ENCODE measurements at regions not wholly inside any gene's neighbourhood (a gene's known extent, or its start where the extent isn't known, plus 50 kb on each side); places are given as distances from the start of the nearest gene placed in this dataset.
"Not testable (repeated sequence)": the region's sequence is repeated elsewhere in the genome, so short reads cannot be mapped to it uniquely, and the experiment has no call there.

DNA sequence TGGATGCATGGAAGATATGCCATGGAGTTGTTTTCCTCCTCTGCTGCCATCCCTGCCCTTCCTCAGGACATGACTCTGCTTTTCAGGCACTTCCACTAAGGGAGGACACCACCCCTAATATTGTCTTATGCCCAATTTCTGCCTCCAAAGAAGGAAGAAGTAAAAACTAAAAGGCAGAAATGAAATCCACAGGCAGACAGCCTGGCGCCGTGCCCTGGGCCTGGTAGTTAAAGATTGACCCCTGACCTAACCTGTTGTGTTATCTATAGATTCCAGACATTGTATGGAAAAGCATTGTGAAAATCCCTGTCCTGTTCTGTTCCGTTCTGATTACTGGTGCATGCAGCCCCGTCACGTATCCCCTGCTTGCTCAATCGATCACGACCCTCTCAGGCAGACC lies 80.1 kb upstream of the PLAC8 start:
- TF ChIP-seq, protein P1, sequence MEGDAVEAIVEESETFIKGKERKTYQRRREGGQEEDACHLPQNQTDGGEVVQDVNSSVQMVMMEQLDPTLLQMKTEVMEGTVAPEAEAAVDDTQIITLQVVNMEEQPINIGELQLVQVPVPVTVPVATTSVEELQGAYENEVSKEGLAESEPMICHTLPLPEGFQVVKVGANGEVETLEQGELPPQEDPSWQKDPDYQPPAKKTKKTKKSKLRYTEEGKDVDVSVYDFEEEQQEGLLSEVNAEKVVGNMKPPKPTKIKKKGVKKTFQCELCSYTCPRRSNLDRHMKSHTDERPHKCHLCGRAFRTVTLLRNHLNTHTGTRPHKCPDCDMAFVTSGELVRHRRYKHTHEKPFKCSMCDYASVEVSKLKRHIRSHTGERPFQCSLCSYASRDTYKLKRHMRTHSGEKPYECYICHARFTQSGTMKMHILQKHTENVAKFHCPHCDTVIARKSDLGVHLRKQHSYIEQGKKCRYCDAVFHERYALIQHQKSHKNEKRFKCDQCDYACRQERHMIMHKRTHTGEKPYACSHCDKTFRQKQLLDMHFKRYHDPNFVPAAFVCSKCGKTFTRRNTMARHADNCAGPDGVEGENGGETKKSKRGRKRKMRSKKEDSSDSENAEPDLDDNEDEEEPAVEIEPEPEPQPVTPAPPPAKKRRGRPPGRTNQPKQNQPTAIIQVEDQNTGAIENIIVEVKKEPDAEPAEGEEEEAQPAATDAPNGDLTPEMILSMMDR (IDR thresholded peaks at IDR 0.05) = not testable (repeated sequence)
- not testable (repeated sequence) for TF ChIP-seq POLR2A (IDR thresholded peaks at IDR 0.05)

Measured in testis (tissue), 2 donors.